Right lobe of liver (tissue), 4 donors: ENCODE measurements at regions not wholly inside any gene's neighbourhood (a gene's known extent, or its start where the extent isn't known, plus 50 kb on each side); places are given as distances from the start of the nearest gene placed in this dataset.

ENCODE experiments used
- POLR2A ChIP-seq: fragments of 450-650 bp; IDR thresholded peaks from one replicate; pipeline ENCODE4 v1.6.1; 2017; ENCODE audit warnings: antibody characterized with exemption, mild to moderate bottlenecking
- TF ChIP-seq, protein P1 (sequence below), 4 donors: fragments of 200-600 bp in 3 of 4; fragments of 450-650 bp in 1 of 4; IDR thresholded peaks; one replicate each; pipeline versions ENCODE4 v1.5.1 to v1.8.0; 2016 to 2022; ENCODE audit warnings: antibody characterized with exemption in 4 of 4, mild to moderate bottlenecking in 2 of 4
- donor health status: DM: no; HTN: no; CAD: no.
- donor health status: DM: no; HTN: no; CAD: no.
- donor health status: DM: no; HTN: yes; CAD: no.

DNA sequence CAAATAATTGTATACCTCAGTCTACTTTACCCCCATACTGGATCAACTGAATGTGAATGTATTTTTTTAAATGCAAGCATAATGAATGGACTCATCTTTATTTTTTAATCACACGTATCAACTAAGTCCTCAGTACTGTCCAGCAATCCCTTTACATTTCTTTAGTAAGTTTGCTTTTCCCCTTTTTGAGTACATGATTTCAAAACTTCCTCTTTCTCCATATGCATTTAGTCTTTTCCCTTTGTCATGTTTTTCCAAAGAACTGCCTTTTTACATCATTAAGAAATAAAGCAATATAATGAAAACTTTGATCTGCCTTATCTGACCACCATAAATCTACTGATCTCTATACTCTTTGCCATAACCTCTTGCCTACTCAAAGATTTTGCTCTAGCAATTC is 182.5 kb upstream of the AKR1E2 start:
- TF ChIP-seq, protein P1, sequence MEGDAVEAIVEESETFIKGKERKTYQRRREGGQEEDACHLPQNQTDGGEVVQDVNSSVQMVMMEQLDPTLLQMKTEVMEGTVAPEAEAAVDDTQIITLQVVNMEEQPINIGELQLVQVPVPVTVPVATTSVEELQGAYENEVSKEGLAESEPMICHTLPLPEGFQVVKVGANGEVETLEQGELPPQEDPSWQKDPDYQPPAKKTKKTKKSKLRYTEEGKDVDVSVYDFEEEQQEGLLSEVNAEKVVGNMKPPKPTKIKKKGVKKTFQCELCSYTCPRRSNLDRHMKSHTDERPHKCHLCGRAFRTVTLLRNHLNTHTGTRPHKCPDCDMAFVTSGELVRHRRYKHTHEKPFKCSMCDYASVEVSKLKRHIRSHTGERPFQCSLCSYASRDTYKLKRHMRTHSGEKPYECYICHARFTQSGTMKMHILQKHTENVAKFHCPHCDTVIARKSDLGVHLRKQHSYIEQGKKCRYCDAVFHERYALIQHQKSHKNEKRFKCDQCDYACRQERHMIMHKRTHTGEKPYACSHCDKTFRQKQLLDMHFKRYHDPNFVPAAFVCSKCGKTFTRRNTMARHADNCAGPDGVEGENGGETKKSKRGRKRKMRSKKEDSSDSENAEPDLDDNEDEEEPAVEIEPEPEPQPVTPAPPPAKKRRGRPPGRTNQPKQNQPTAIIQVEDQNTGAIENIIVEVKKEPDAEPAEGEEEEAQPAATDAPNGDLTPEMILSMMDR (IDR thresholded peaks at IDR 0.05) = no peak
- no peak for TF ChIP-seq POLR2A
